ENCODE measurements at regions not wholly inside any gene's neighbourhood (a gene's known extent, or its start where the extent isn't known, plus 50 kb on each side); places are given as distances from the start of the nearest gene placed in this dataset.

- Histone ChIP-seq H3K4me1 (no peaks in the 10 kb centered on the region), H3K4me2 (no peak overlapping the region), H3K27ac (no peak overlapping the region), H3K4me3 (no peak overlapping the region), H3K9me3 (no peaks in the 10 kb centered on the region)
- ChIA-PET CTCF (no interaction called here), POLR2A (no interaction called here)
- FAIRE-seq (no peak), DNase-seq (ENCODE audit: low read depth in 1 of 2, low spot score in 1 of 2) (no peak), ATAC-seq (no peak)
- no peak for TF ChIP-seq RCOR1 (IDR thresholded peaks at IDR 0.05; ENCODE audit: low read depth, low read length)
- no peak for TF ChIP-seq TP53 (CRISPR knock-in tag; IDR thresholded peaks at IDR 0.05)
- TF ChIP-seq ZFP36 (IDR thresholded peaks at IDR 0.05; ENCODE audit: borderline replicate concordance, partially characterized antibody), result no peak
- no peak for TF ChIP-seq NR3C1 (IDR thresholded peaks at IDR 0.05)
- TF ChIP-seq JUNB (IDR thresholded peaks at IDR 0.05), result no peak
- no peak for TF ChIP-seq HMGXB4 (CRISPR knock-in tag; IDR thresholded peaks at IDR 0.05; ENCODE audit: borderline replicate concordance)
- TF ChIP-seq NPAS2 (CRISPR knock-in tag; IDR thresholded peaks at IDR 0.05; ENCODE audit: borderline replicate concordance), result no peak
- TF ChIP-seq BCL3 (IDR thresholded peaks at IDR 0.05), result no peak
- no peak for TF ChIP-seq HEYL (CRISPR knock-in tag; IDR thresholded peaks at IDR 0.05)
- TF ChIP-seq TFCP2L1 (CRISPR knock-in tag; IDR thresholded peaks at IDR 0.05), result no peak
- TF ChIP-seq SMC3 (IDR thresholded peaks at IDR 0.05), result no peak
- no peak for TF ChIP-seq ZC3H11A (IDR thresholded peaks at IDR 0.05)
- WGBS (ENCODE audit: missing lambda C conversion rate), result 66% methylated on average over 9 of the region's 19 CpGs
These were observed 150.6 kb upstream of the FRMD4B start for GRCh38 chr3:69536306-69537020.

GRCh38 chr3:69535613-69536012, 149.7 kb upstream of the FRMD4B start:
- TF ChIP-seq MAZ (IDR thresholded peaks at IDR 0.05; ENCODE audit: borderline replicate concordance, low read depth, low read length) (no peak), MYC (IDR thresholded peaks at IDR 0.05; ENCODE audit: borderline replicate concordance, low read length) (no peak), PBX3 (IDR thresholded peaks at IDR 0.05) (no peak), NPAS2 (CRISPR knock-in tag; IDR thresholded peaks at IDR 0.05; ENCODE audit: borderline replicate concordance) (no peak), PHF8 (IDR thresholded peaks at IDR 0.05; ENCODE audit: borderline replicate concordance, low read depth) (no peak), RARB (CRISPR knock-in tag; IDR thresholded peaks at IDR 0.05) (no peak), ZC3H11A (IDR thresholded peaks at IDR 0.05) (no peak), HOXB5 (CRISPR knock-in tag; IDR thresholded peaks at IDR 0.05) (no peak), CTCF (IDR thresholded peaks at IDR 0.05) (no peak), SMC3 (IDR thresholded peaks at IDR 0.05) (no peak), SREBF2 (IDR thresholded peaks at IDR 0.05) (no peak), POLR2AphosphoS2 (conservative IDR thresholded peaks at IDR 0.05; ENCODE audit: low read length) (no peak), HEYL (CRISPR knock-in tag; IDR thresholded peaks at IDR 0.05) (no peak), CHD2 (IDR thresholded peaks at IDR 0.05; ENCODE audit: low read length, partially characterized antibody) (no peak), EP300 (IDR thresholded peaks at IDR 0.05) (no peak)
- CTCF ChIA-PET, result no interaction called here
- POLR2A ChIA-PET, result no interaction called here
- Histone ChIP-seq H3K4me1 (no peaks in the 10 kb centered on the region), H3K4me2 (no peak overlapping the region), H3K4me3 (no peak overlapping the region), H3K9me3 (no peaks in the 10 kb centered on the region), H3K27ac (no peak overlapping the region)
- WGBS (ENCODE audit: missing lambda C conversion rate), result 60% methylated on average over 8 of the region's 9 CpGs
- FAIRE-seq, result no peak
- ATAC-seq, result no peak
- DNase-seq (ENCODE audit: low read depth in 1 of 2, low spot score in 1 of 2), result no peak
